ENCODE measurements at regions not wholly inside any gene's neighbourhood (a gene's known extent, or its start where the extent isn't known, plus 50 kb on each side); places are given as distances from the start of the nearest gene placed in this dataset.

- TF ChIP-seq CTCF (conservative IDR thresholded peaks at IDR 0.05 in 1 of 2, IDR thresholded peaks at IDR 0.05 in 1 of 2; ENCODE audit: extremely low read depth in 1 of 2, insufficient read depth in 1 of 2, low read depth in 1 of 2, low read length in 2 of 2) (no peak), EZH2 (IDR thresholded peaks at IDR 0.05; ENCODE audit: borderline replicate concordance, low read length) (no peak)
Measured at GRCh38 chr14:97293659-97294058, 496.5 kb downstream of the VRK1 start.

Measured in mammary epithelial cell (primary cell).